ENCODE measurements at regions not wholly inside any gene's neighbourhood (a gene's known extent, or its start where the extent isn't known, plus 50 kb on each side); places are given as distances from the start of the nearest gene placed in this dataset.

- no peak overlapping the region for H3K27ac ChIP-seq
- no peak for TF ChIP-seq CTCF (conservative IDR thresholded peaks at IDR 0.05)
- no peak for TF ChIP-seq ZFX (IDR thresholded peaks at IDR 0.05)
Measured at GRCh38 chr11:8841899-8842298, 69.1 kb upstream of the AKIP1 start.

GRCh38 chr11:8858808-8859207 lies 52.2 kb upstream of the AKIP1 start:
- no peak overlapping the region for H3K27ac ChIP-seq
- TF ChIP-seq ZFX (IDR thresholded peaks at IDR 0.05), result no peak
